HG02571 (cell line): ENCODE measurements at regions not wholly inside any gene's neighbourhood (a gene's known extent, or its start where the extent isn't known, plus 50 kb on each side); places are given as distances from the start of the nearest gene placed in this dataset.

Experiments
- ATAC-seq: cut with Tn5 transposase; IDR thresholded peaks from one replicate; pipeline ENCODE4 v1.9.1; 2021; ENCODE audit warnings: mild to moderate bottlenecking, moderate library complexity; ENCODE audit not compliant: unreplicated experiment

GRCh38 chr15:81449836-81450474 is 75.9 kb upstream of the TMC3 start:
- ATAC-seq: no peak

- no peak for ATAC-seq
Measured at GRCh38 chr15:81443040-81443820, 69.2 kb upstream of the TMC3 start.

GRCh38 chr15:81442454-81442853 is 68.4 kb upstream of the TMC3 start:
- no peak for ATAC-seq

GRCh38 chr15:81434851-81435250 is 60.8 kb upstream of the TMC3 start:
- no peak for ATAC-seq

GRCh38 chr15:81433462-81433861 is 59.4 kb upstream of the TMC3 start:
- ATAC-seq: no peak

- no peak for ATAC-seq
Measured at GRCh38 chr15:81432179-81432578, 58.2 kb upstream of the TMC3 start.

- ATAC-seq: no peak
Measured at GRCh38 chr15:81427176-81427575, 53.2 kb upstream of the TMC3 start.

GRCh38 chr15:81425905-81426304 is 51.9 kb upstream of the TMC3 start:
- no peak for ATAC-seq
